ENCODE measurements at regions not wholly inside any gene's neighbourhood (a gene's known extent, or its start where the extent isn't known, plus 50 kb on each side); places are given as distances from the start of the nearest gene placed in this dataset.
"Not testable (repeated sequence)": the region's sequence is repeated elsewhere in the genome, so short reads cannot be mapped to it uniquely, and the experiment has no call there.

DNA sequence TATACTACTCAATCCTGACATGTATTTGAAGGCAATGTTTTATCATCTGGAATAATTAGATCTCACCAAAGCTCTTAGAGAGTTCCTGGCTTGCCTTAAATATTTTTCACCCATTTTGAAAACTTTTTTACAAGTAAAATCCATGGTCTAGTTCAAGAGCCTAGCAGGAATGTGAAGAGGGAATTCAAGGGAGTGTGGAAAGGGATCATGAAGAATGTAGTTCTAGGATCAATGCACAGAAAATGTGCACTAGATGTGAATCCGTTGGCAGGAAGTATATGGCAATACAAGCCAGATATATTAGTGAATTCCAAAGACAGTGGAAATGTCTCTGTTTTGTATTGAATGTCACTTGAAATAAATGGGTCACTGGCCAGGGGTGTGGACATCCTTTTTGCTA lies 167.9 kb upstream of the MOCS2 start:
- DNase-seq, result no peak

GRCh38 chr5:53287573-53287972 lies 178.0 kb upstream of the MOCS2 start:
- DNase-seq, result no peak

GRCh38 chr5:53288511-53288910 lies 179.0 kb upstream of the MOCS2 start:
- DNase-seq, result no peak

DNA sequence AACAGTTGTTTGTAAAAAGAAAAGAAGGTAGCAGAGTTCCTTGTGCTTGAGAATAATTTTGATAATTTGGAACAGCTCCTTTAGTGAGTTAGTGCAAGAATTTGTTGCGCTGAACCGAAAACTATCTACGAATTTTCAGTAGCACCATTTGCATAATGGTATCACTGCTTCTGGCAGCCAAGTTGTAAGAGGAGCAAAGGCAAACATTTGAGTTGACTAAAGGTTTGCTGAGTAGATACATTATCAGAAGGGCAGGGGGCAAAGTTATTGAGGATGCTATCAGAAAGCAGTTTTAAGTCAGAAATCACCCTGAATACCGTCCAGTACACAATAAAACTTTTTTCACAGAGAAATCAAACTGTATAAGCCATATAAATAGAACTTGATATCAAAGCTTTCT lies 181.5 kb upstream of the MOCS2 start:
- no peak for DNase-seq

DNA sequence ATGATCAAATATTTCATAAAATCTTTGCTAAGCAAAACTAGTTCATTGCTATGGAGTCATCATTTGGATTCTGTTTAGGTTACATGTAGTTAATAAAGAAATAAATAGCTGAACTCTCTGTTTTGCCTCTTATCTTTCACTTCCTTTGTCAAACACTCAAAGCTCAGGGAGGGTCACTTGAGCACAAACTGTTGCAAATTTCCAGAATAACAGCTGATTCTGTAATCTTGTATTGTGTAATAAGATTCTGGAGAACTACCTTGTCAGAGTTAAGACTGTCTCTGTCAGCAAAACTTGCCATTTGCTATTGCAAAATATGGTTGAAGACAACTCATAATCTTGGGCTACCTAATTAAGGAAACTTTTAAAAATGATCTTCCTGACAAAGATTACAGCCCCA lies 182.0 kb upstream of the MOCS2 start:
- DNase-seq, result no peak

DNA sequence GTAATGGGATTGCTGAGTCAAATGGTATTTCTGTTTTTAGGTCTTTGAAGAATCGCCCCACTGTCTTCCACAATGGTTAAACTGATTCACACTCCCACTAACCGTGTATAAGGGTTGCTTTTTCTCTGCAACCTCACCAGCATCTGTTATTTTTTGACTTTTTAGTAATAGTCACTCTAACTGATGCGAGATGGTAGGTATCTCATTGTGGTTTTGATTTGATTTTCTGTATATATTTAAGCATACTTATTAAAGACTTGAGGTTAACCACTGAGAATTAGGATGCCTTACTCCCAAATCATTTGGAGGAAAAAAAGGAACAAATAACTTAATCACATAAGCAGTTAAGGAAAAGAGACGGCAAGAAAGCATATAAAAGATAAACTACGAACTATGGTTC lies 181.6 kb upstream of the FST start:
- DNase-seq, result no peak

- DNase-seq, result no peak
These were observed 177.9 kb upstream of the FST start for GRCh38 chr5:53302529-53302928.

DNA sequence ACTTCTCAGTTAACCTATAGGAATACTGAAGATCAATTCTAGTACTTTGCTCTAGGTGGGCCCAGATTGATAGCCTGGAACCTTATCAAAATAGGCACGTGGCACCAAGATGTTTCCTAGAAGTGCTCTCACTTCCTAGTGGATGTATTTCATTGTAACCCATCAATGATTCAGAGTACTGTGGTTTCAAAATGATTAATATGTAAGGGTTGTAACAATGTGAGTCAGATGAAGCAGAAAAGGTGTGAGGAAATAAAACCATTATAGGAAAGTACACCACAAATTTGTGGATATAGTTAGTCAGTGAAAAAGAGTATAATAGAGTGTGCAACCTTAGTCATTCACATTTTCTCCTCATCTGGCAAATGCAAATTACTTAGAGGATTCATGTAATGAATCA lies 177.3 kb upstream of the FST start:
- DNase-seq, result no peak

- not testable (repeated sequence) for DNase-seq
These were observed 175.1 kb upstream of the FST start for GRCh38 chr5:53305316-53305715.

- no peak for DNase-seq
These were observed 170.8 kb upstream of the FST start for GRCh38 chr5:53309653-53310052.

DNA sequence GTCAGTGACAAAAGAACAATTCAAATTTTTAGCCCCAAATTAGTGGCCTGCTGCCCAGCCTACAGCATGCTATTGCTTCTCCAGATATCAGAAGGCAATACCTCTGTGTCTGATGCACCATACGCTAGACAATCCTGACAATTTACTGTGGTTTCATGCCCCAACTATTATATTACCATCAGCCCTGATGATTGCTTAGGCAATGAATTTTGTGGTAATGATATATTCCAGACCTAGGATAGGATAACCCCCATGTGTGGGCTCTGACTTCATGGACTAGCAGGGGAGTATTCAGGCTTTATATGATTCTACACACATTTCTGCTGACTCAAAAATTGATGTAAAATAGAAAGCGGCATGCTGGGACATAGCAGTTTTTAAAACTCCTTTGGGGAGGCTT lies 168.7 kb upstream of the FST start:
- DNase-seq, result no peak

DNA sequence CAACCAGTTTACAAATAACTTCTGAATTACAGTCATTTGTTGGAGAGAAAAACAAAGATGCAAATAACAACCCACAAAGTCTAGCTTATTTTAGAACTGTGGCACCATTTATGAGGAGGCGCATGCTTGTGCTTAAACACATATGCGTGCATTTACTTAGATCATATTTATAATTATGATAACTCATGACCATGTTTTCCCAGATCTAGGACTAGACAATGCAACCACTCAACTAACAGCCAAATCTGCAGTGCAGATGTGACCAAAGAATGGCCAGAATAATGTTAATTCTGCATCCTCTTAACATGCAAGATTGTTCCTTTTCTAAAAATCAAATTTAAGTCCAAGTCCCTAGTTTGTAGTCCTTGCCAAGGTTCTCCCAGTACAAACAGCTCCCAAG lies 167.3 kb upstream of the FST start:
- no peak for DNase-seq

DNA sequence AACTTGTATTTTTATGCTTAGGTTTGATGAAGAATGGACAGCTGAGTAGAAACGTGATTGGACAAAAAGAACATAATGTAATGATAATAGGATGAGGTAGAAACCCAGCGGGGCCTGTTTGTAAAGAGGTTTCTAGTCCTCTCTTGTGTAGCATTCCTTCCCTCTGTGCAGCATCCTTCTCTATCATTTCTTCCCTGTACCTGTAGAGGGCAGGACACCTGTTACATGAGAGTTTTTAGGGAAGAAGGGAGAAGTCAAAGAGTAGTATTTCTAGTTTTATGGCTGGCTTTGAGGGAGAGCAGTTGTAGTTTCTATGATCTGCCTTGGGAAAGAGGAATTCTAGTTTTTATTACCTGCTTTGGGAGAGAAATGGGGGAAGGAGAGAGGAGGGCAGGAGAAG lies 162.1 kb upstream of the FST start:
- no peak for DNase-seq

GRCh38 chr5:53319315-53319714 lies 161.1 kb upstream of the FST start:
- DNase-seq, result no peak

DNA sequence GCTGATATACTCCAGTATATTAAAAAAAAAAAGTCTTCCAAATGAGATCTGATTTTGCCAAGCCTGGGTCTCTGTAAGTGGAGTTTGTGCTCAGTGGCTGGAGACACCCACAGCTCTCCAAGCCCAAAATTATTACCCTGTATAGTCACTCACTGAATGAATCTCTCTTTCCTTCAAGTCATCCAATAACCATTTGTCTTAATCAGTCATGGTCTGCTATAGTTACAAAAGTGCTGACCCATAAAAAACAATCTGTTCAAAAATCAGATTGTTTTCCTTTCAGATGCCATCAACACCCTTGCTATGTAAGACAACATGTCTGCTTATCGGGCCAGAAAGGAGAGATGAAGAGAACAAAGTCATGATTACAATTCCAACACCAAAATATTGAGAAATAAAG lies 159.4 kb upstream of the FST start:
- DNase-seq, result no peak

GRCh38 chr5:53321721-53322120 lies 158.7 kb upstream of the FST start:
- DNase-seq, result no peak

- no peak for DNase-seq
These were observed 158.2 kb upstream of the FST start for GRCh38 chr5:53322257-53322656.

DNA sequence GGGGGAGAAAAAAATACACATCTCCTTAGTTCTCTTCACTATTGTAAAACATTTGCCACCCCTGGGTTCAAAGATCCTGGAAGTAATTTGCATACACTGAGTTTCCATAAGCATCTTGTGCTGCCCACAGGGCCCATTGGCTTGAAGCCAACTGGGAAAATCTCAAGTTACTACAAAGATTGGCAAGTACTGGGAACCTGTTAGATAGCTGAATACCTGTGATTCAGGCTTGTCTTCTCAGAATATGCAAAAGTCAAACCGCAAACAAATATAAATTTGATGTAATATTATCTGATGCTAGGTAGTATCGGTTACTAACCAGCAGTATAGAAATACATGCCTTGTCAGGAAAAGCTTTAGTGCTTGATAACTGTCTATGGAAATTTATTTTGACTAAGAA lies 156.9 kb upstream of the FST start:
- DNase-seq, result no peak

DNA sequence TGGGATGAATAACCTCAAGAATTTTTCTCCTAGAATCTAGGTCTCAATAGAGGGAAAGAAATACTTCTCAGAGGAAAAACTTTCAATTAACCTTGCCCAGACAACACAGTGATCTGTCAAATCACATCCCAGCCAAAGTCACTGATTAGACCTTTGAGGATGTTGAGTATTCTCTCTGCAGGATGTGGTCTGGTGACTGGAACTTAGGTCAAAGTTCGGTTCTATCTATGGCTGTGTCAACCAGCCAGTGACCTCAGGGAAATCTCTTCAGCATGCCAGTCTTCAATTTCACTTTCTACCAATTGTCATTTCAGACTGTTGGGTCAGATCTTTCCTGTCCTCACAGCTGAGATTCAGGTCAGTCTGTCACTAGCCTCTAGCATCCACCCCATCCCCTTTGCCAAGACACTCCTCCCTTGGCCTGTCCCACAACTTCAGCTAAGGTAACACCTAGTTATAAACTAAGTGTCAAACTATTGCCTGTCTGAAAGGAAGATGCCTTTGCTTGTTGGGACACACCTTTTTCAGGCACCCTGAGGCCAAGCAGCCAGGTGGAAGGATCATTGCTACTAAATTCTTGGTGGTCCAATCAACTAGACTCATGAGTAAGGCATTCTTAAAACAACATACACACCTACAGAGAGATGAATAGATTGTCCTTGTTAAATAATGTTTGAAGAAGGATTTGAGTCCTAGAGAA lies 156.3 kb upstream of the FST start:
- DNase-seq, result no peak

DNA sequence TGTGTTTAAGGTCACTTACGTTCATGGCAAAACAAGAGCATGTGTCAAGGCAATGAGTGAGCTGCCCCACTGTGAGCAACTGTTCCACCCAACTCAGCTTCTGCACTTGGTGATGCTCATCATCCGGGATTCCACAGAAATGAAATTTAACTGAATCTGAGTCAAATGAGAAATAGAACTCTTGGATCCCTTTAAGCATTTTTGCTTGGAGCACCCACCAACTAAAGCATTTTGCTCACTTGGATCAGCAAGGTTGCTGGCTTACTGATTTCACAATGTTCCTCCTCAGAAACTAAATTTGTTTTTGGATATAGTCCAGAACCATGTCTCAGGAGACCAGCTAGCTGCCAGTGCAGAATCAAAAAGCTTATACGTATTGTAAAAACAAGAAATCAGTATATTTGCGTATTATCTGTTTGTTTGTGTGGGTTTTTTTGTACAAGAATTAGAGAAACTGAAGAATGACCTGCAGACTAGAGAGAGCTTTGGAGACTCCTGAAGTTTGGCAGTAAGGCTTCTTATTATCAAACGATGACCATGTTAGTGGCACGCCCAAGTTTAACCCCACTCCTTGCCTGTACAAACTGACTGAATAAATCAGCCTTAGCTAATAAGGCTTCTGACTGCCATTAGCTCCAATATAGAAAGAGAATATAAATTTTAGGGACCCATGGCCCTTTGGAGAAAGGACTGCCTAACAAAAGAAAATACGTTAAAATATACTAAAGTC lies 153.8 kb upstream of the FST start:
- DNase-seq, result no peak

GRCh38 chr5:53327811-53328334 lies 152.6 kb upstream of the FST start:
- no peak for DNase-seq

- DNase-seq, result no peak
These were observed 149.9 kb upstream of the FST start for GRCh38 chr5:53330491-53330890.

DNA sequence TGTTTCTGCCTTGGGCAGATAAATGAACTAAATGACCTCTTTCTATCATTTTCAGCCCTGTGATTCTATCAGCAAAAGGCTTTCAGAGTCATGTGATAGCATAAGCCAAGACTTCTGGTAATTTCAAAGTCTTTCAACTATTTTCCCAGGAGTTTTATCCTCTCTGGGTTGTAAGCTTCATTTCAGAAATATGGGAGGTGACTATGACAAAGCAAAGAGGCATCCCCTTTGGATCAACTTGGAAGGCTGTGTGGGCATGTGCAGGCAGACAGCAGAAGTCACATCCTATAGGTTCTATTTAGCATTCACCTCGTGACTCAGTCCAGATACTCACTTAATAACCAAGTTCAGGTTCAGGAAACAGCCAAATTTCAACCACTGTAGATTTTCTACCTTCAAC lies 149.0 kb upstream of the FST start:
- DNase-seq, result no peak

DNA sequence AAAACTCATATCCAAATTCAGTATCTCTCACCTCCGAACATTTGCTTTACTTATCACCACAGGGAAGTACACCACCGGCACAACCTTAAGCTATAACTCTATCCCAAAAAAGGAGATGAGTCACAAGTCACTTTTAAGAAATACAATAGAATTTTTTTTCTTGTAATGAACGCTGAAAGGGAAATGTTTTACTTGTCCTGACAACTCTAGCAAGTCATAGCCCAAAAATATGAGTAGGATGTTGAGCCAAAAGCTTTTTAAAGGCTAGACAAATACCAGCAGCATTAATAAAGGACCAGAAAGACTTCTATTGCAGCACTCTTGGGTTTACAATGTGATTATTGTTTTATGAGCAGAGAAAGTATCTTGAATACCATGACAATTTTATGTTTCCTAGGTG lies 147.3 kb upstream of the FST start:
- DNase-seq, result no peak

- DNase-seq, result no peak
These were observed 145.9 kb upstream of the FST start for GRCh38 chr5:53334431-53334941.

All from NCI-H187 treated with DMSO at 0.1 percent for 48 hours (cell line).